HG03060 (cell line): ENCODE measurements at regions not wholly inside any gene's neighbourhood (a gene's known extent, or its start where the extent isn't known, plus 50 kb on each side); places are given as distances from the start of the nearest gene placed in this dataset.
"Not testable (repeated sequence)": the region's sequence is repeated elsewhere in the genome, so short reads cannot be mapped to it uniquely, and the experiment has no call there.

Experiments used
- ATAC-seq: cut with Tn5 transposase; IDR thresholded peaks from one replicate; pipeline ENCODE4 v1.9.1; 2021; ENCODE audit warnings: low read depth, moderate number of reproducible peaks; ENCODE audit not compliant: unreplicated experiment

DNA sequence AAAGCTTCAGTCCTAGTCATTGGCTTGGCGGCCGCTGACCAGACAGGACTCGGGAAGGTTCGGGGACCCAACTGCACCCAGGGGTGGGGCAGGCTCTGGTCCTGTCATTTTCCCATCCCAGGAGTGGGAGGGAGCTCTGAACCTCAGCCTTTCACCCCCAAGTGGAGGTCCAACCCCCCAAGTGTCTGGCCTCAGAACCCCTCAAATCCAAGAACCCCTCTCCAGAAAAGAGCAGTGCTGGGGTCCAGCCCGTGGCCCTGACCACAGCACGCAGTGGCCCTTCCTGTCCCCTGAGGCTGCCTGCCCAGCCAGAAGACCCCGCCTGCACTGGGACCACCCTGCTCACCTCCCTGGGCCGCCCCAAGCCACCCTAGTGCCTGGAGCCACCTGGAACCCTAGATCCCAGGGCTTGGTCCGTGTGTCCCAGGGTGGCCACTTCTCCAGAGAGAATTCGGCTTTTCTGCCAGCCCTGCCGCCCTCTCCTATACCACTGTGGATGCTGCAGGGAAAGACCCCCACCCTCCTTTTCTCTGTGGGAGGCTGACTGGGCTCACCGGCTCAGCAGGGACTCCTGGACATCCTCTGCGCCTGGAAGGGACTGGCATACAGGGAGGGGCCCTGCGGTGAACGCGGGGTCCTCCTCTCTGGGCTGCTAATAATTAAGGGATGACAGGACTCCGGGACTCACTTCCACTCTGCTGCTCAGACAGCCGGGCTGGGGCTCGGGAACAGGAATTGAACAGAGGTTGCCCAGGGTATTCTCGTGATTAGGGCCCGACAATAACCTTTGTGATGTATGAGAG, 326.9 kb upstream of the SFSWAP start:
- no peak for ATAC-seq

DNA sequence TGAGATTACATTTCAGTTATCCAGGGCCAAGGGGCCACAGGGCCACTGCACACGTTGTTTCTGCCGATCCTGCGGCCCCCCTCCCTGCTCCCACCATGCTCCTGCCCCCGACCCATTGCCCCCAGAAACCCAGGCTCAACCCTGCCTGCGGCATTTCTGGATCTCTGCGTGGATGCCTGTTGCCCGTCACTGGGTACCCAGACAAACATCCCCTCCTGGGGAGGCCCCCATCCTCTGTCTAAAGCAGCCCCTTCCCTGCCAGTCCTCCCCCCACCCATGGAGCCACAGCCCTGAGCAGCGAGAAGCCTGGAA, 326.4 kb upstream of the SFSWAP start:
- no peak for ATAC-seq

- ATAC-seq: no peak
Measured at GRCh38 chr12:131385313-131386166, 325.4 kb upstream of the SFSWAP start.

DNA sequence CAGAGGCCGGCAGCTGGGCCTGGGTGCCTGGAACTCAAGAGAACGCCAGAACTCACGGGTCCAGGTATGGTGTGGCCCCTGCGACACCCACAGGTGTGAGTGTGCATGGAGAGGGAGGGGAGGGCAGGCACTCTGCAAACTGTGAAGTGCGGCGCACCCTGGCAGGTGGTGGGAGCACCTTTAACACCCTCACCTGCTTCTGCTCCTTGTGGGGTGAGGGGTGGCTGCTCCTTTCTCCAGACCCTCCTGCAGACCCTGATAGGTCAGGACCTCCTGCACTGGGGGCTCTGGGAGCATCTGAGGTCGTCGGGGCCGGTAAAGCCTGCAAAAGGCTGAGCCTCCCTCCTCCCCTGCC, 324.7 kb upstream of the SFSWAP start:
- no peak for ATAC-seq

DNA sequence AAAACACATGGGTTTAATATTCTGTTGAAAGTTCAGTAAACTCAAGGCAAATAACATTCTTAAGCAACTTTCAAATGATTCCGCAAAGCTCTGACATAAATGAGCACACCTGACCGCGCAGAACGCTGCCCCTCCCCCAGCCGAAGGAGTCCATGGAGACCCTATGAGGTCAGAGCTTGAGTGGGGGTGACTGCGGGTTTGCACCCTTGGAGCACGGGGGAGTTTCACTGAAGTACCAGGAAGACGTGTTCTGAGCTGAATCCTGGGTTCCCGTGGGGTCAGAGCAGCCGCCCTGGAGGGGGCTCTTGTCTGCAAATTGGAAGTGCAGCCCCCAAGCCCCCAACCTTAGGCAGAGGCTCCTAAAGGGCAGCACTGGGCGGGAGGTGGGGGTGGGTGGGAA, 324.1 kb upstream of the SFSWAP start:
- ATAC-seq: no peak

- no peak for ATAC-seq
Measured at GRCh38 chr12:131387281-131388163, 323.4 kb upstream of the SFSWAP start.

- ATAC-seq: not testable (repeated sequence)
Measured at GRCh38 chr12:131388164-131389053, 322.5 kb upstream of the SFSWAP start.

- ATAC-seq: no peak
Measured at GRCh38 chr12:131389054-131390013, 321.6 kb upstream of the SFSWAP start.

GRCh38 chr12:131390412-131391334, 320.2 kb upstream of the SFSWAP start:
- ATAC-seq: no peak

DNA sequence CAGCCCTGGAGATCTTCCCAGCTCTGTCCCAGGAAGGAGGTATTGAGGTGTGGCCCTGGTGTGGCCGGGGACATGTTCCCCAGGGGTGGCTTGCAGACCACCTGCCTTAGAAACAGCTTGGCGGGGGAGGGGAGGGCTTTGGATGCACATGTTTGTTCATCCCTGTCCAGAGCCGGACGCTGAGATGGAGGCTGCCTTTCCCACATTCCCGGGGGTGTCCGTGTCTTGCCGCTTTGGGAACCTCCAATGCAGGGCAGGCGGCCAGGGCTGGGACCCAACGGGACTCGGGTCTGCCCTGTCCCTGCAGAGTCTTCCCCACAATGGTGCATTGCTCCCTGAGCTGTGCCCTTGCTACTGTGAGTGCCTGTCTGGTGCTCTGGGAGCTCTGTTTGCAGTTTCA, 319.5 kb upstream of the SFSWAP start:
- ATAC-seq: no peak

GRCh38 chr12:131394752-131395151, 316.1 kb upstream of the SFSWAP start:
- not testable (repeated sequence) for ATAC-seq

DNA sequence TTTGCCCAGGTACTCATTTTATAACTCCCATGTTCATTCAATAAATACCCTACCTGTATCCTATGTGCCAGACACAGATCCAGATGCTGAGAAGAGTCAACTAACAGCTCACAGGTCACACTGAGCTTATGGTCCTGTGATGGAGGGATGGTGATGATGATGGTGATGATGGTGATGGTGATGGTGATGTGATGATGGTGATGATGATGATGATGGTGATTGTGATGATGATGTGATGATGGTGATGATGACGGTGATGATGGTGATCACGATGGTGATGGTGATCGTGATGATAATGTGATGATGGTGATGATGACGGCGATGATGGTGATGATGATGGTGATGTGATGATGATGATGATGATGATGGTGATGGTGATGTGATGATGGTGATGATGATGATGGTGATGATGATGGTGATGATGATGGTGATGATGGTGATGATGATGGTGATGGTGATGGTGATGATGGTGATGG, 315.6 kb upstream of the SFSWAP start:
- ATAC-seq: not testable (repeated sequence)

DNA sequence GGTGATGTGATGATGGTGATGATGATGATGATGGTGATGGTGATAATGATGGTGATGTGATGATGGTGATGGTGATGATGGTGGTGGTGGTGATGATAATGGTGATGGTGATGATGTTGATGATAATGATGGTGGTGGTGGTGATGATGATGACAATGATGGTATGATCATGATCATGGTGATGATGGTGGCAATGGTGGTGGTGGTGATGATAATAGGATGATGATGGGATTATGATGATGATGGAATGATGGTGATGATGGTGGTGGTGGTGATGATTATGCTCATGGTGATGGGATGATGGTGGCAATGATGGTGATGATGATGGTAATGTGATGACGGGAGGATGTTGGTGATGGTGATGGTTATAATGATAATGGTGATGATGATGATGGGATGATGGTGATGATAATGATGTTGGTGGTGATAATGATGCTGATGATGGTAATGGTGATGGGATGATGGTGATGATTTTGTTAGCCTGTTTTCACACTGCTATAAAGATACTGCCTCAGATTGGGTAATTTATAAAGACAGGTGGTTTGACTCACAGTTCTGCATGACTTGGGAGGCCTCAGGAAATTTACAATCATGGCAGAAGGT, 314.8 kb upstream of the SFSWAP start:
- ATAC-seq: no peak

DNA sequence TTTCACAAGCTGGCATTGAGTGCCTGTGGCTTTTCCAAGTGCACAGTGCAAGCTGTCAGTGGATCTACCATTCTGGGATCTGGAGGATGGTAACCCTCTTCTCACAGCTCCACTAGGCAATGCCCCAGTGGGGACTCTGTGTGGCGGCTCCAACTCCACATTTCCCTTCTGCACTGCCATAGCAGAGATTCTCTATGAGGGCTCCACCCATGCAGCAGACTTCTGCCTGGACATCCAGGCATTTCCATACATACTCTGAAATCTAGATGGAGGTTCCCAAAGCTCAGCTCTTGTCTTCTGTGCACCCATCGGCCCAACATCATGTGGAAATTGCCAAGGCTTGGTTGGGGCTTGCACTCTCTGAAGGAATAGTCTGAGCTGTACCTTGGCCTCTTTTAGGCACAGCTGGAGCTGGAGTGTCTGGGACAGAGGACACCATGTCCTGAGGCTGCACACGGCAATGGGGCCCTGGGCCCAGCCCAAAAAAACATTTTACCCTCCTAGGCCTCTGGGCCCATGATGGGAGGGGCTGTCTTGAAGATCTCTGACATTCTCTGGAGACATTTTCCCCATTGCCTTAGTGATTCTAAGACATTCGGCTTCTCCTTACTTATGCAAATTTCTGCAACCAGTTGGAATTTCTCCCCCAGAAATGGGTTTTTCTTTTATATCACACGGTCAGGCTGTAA, 313.3 kb upstream of the SFSWAP start:
- ATAC-seq: no peak

GRCh38 chr12:131399000-131399399, 311.9 kb upstream of the SFSWAP start:
- no peak for ATAC-seq

DNA sequence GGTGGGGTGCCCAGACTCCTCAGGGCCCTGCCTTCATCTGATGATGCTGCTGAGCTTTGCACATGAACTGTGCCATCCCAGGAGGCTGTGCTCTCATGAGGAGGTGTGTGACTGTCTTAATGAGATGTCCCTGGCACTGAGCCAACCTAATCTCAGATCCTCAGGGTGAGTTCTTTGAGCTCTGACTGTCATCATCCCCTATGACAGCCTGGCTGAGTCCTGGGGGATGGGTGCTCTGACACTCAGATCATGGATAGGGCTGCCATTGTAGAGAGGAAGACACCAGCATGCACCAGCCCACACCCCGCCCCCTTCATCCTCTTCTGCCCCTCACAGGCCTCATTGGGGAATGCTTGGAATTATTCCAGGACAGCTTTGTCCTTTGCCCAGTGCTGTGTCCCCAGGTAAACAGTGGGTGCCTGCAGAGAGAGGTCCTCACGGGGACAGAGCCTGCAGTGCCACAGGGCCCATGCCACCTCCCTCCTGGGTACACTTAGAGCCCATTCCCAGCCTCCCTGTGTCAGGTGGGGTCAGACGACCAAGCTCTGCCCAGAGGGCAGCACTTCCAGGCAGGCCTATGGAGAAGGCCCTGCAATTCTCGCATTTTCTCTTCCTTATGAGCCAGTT, 310.1 kb upstream of the SFSWAP start:
- ATAC-seq: not testable (repeated sequence)
